ENCODE measurements at regions not wholly inside any gene's neighbourhood (a gene's known extent, or its start where the extent isn't known, plus 50 kb on each side); places are given as distances from the start of the nearest gene placed in this dataset.

- H3K9me3 ChIP-seq (ENCODE audit: control insufficient read depth, insufficient read depth, low read length), result peaks cover 16% of the 10 kb centered on the region; the same call in 1 of the 2 replicates
- ChIA-PET CTCF (no interaction called here), POLR2A (no interaction called here)
- H3K4me3 ChIP-seq (ENCODE audit: low read depth, low read length), result no peak overlapping the region
- TF ChIP-seq CTCF (IDR thresholded peaks at IDR 0.05; ENCODE audit: low read depth, low read length), result no peak
- DNase-seq (ENCODE audit: low read depth, low spot score), result no peak
- no peak overlapping the region for H3K27ac ChIP-seq (ENCODE audit: low read depth, low read length)
- H3K27me3 ChIP-seq (ENCODE audit: control insufficient read depth, insufficient read depth, low read length), result no peaks in the 10 kb centered on the region
Observed at GRCh38 chr15:27695726-27696125, 403.4 kb downstream of the OCA2 start.

- H3K27ac ChIP-seq (ENCODE audit: low read depth, low read length), result no peak overlapping the region
- TF ChIP-seq CTCF (IDR thresholded peaks at IDR 0.05; ENCODE audit: low read depth, low read length), result no peak
- CTCF ChIA-PET, result no interaction called here
- H3K9me3 ChIP-seq (ENCODE audit: control insufficient read depth, insufficient read depth, low read length), result peaks cover 19% of the 10 kb centered on the region; the same call in 1 of the 2 replicates
- no peak overlapping the region for H3K4me3 ChIP-seq (ENCODE audit: low read depth, low read length)
- no peak for DNase-seq (ENCODE audit: low read depth, low spot score)
- H3K27me3 ChIP-seq (ENCODE audit: control insufficient read depth, insufficient read depth, low read length), result no peaks in the 10 kb centered on the region
- POLR2A ChIA-PET, result no interaction called here
Observed at GRCh38 chr15:27694506-27695087, 404.5 kb downstream of the OCA2 start.

GRCh38 chr15:27693280-27693679, 405.8 kb downstream of the OCA2 start:
- H3K27ac ChIP-seq (ENCODE audit: low read depth, low read length), result no peak overlapping the region
- ChIA-PET CTCF (no interaction called here), POLR2A (no interaction called here)

GRCh38 chr15:27692438-27692837, 406.7 kb downstream of the OCA2 start:
- no peak for DNase-seq (ENCODE audit: low read depth, low spot score)
- POLR2A ChIA-PET, result no interaction called here
- Histone ChIP-seq H3K4me3 (ENCODE audit: low read depth, low read length) (no peak overlapping the region), H3K27ac (ENCODE audit: low read depth, low read length) (no peak overlapping the region), H3K9me3 (ENCODE audit: control insufficient read depth, insufficient read depth, low read length) (peaks cover 18% of the 10 kb centered on the region; the same call in 1 of the 2 replicates), H3K27me3 (ENCODE audit: control insufficient read depth, insufficient read depth, low read length) (no peaks in the 10 kb centered on the region)
- no peak for TF ChIP-seq CTCF (IDR thresholded peaks at IDR 0.05; ENCODE audit: low read depth, low read length)
- CTCF ChIA-PET, result interaction anchor here (0.7 kb wide), 1 partner anchor 12 kb away, joined by 4 read pairs; no protein-coding TSS in a partner anchor

More at GRCh38 chr15:27693280-27693679, 405.8 kb downstream of the OCA2 start:
- DNase-seq (ENCODE audit: low read depth, low spot score), result no peak
- Histone ChIP-seq H3K9me3 (ENCODE audit: control insufficient read depth, insufficient read depth, low read length) (peaks cover 18% of the 10 kb centered on the region; the same call in 1 of the 2 replicates), H3K4me3 (ENCODE audit: low read depth, low read length) (no peak overlapping the region), H3K27me3 (ENCODE audit: control insufficient read depth, insufficient read depth, low read length) (no peaks in the 10 kb centered on the region)
- no peak for TF ChIP-seq CTCF (IDR thresholded peaks at IDR 0.05; ENCODE audit: low read depth, low read length)

- POLR2A ChIA-PET, result no interaction called here
- Histone ChIP-seq H3K9me3 (ENCODE audit: control insufficient read depth, insufficient read depth, low read length) (peaks cover 14% of the 10 kb centered on the region; the same call in 1 of the 2 replicates), H3K4me3 (ENCODE audit: low read depth, low read length) (no peak overlapping the region), H3K27me3 (ENCODE audit: control insufficient read depth, insufficient read depth, low read length) (no peaks in the 10 kb centered on the region), H3K27ac (ENCODE audit: low read depth, low read length) (no peak overlapping the region)
- no peak for TF ChIP-seq CTCF (IDR thresholded peaks at IDR 0.05; ENCODE audit: low read depth, low read length)
- CTCF ChIA-PET, result no interaction called here
- no peak for DNase-seq (ENCODE audit: low read depth, low spot score)
Observed at GRCh38 chr15:27690290-27690689, 408.8 kb downstream of the OCA2 start.
